DND-41 (cell line): ENCODE measurements at regions not wholly inside any gene's neighbourhood (a gene's known extent, or its start where the extent isn't known, plus 50 kb on each side); places are given as distances from the start of the nearest gene placed in this dataset.

Source experiments
- CTCF ChIP-seq: IDR thresholded peaks from 2 replicates; pipeline ENCODE4 v1.5.1; 2012; ENCODE audit warnings: borderline replicate concordance, low read length, moderate library complexity, mild to moderate bottlenecking; ENCODE audit not compliant: poor library complexity, severe bottlenecking; ENCODE audit errors: extremely low read depth
- EZH2 ChIP-seq: IDR thresholded peaks from 3 replicates; pipeline ENCODE4 v1.6.1; 2012; ENCODE audit warnings: borderline replicate concordance, low read depth, mild to moderate bottlenecking, moderate library complexity, low read length, inconsistent platforms; ENCODE audit not compliant: severe bottlenecking

DNA sequence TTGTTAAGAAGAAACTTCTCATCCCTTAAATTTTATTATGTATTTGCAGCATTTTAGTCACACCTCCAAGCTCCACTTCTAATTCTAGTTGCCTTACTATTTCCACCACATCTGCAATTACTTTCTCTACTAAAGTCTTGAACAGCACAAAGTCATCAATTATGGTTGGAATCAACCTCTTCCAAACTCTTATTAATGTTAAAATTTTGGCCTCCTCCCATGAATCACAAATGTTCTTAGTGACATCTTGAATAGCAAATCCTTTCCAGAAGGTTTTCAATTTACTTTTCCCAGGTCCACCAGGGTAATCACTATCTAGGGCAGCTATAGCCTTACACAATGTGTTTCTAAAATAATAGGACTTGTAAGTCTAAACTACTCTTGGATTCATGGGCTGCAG is 126.3 kb upstream of the POM121L12 start:
- TF ChIP-seq CTCF (no peak), EZH2 (no peak)
